ENCODE measurements at regions not wholly inside any gene's neighbourhood (a gene's known extent, or its start where the extent isn't known, plus 50 kb on each side); places are given as distances from the start of the nearest gene placed in this dataset.

DNA sequence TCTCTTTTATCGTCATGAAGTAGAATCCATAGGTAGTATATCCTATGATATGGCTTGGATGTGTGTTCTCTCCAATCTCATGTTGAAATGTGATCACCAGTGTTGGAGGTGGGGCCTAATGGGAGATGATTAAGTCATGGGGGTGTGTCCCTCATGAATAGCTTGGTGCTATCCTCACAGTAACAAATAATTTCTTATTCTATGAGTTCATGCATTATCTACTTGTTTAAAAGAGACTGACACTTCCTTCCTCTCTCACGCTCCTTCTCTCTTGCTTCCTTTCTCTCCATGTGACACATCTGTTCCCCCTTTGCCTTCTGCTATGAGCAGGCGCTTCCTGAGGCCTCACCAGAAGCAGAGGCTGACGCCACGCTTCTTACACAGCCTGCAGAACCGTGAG is 165.6 kb downstream of the MREG start:
- H3K4me1 ChIP-seq (ENCODE audit: insufficient read depth, low read length, severe bottlenecking), result no peaks in the 10 kb centered on the region
- H2AFZ ChIP-seq (ENCODE audit: low read length), result no peak overlapping the region
- no peak overlapping the region for H3K4me2 ChIP-seq (ENCODE audit: low read length)
- H3K27me3 ChIP-seq (ENCODE audit: insufficient read depth, low read length), result no peaks in the 10 kb centered on the region
- TF ChIP-seq CTCF (IDR thresholded peaks at IDR 0.05; ENCODE audit: low read length) (no peak), EZH2 (IDR thresholded peaks at IDR 0.05; ENCODE audit: borderline replicate concordance, low read length) (no peak)
- H4K20me1 ChIP-seq (ENCODE audit: insufficient read depth, low read length), result no peaks in the 10 kb centered on the region
- H3K9me3 ChIP-seq (ENCODE audit: low read length), result no peaks in the 10 kb centered on the region
- no peaks in the 10 kb centered on the region for H3K9me2 ChIP-seq (ENCODE audit: low read depth, low read length)
- H3K36me3 ChIP-seq (ENCODE audit: insufficient read depth, low read length), result no peaks in the 10 kb centered on the region
- no peaks in the 10 kb centered on the region for H3K79me2 ChIP-seq (ENCODE audit: insufficient read depth, low read length)
- H3K9ac ChIP-seq (ENCODE audit: low read length), result no peak overlapping the region
- H3F3A ChIP-seq (ENCODE audit: insufficient read depth, low read length), result no peaks in the 10 kb centered on the region
- no peak overlapping the region for H3K4me3 ChIP-seq (ENCODE audit: low read depth, low read length, poor library complexity, severe bottlenecking)
- no peak overlapping the region for H3K27ac ChIP-seq (ENCODE audit: low read depth, low read length, poor library complexity, severe bottlenecking)

- no peaks in the 10 kb centered on the region for H3K79me2 ChIP-seq (ENCODE audit: insufficient read depth, low read length)
- no peaks in the 10 kb centered on the region for H3K4me1 ChIP-seq (ENCODE audit: insufficient read depth, low read length, severe bottlenecking)
- no peaks in the 10 kb centered on the region for H3K9me3 ChIP-seq (ENCODE audit: low read length)
- H3K9me2 ChIP-seq (ENCODE audit: low read depth, low read length), result no peaks in the 10 kb centered on the region
- no peak for TF ChIP-seq EZH2 (IDR thresholded peaks at IDR 0.05; ENCODE audit: borderline replicate concordance, low read length)
- TF ChIP-seq CTCF (IDR thresholded peaks at IDR 0.05; ENCODE audit: low read length), result no peak
- no peak overlapping the region for H2AFZ ChIP-seq (ENCODE audit: low read length)
- no peak overlapping the region for H3K9ac ChIP-seq (ENCODE audit: low read length)
- H3K27ac ChIP-seq (ENCODE audit: low read depth, low read length, poor library complexity, severe bottlenecking), result no peak overlapping the region
- H4K20me1 ChIP-seq (ENCODE audit: insufficient read depth, low read length), result no peaks in the 10 kb centered on the region
- H3K4me3 ChIP-seq (ENCODE audit: low read depth, low read length, poor library complexity, severe bottlenecking), result no peak overlapping the region
- no peaks in the 10 kb centered on the region for H3F3A ChIP-seq (ENCODE audit: insufficient read depth, low read length)
- H3K36me3 ChIP-seq (ENCODE audit: insufficient read depth, low read length), result no peaks in the 10 kb centered on the region
- no peak overlapping the region for H3K4me2 ChIP-seq (ENCODE audit: low read length)
- H3K27me3 ChIP-seq (ENCODE audit: insufficient read depth, low read length), result no peaks in the 10 kb centered on the region
Measured at GRCh38 chr2:215847056-215847455, 166.3 kb downstream of the MREG start.

GRCh38 chr2:215845839-215846586 is 167.3 kb downstream of the MREG start:
- no peaks in the 10 kb centered on the region for H3K79me2 ChIP-seq (ENCODE audit: insufficient read depth, low read length)
- TF ChIP-seq EZH2 (IDR thresholded peaks at IDR 0.05; ENCODE audit: borderline replicate concordance, low read length) (no peak), CTCF (IDR thresholded peaks at IDR 0.05; ENCODE audit: low read length) (no peak)
- no peak overlapping the region for H3K4me2 ChIP-seq (ENCODE audit: low read length)

More at GRCh38 chr2:215845839-215846586, 167.3 kb downstream of the MREG start:
- Histone ChIP-seq H3K27me3 (ENCODE audit: insufficient read depth, low read length) (no peaks in the 10 kb centered on the region), H3K4me3 (ENCODE audit: low read depth, low read length, poor library complexity, severe bottlenecking) (no peak overlapping the region), H4K20me1 (ENCODE audit: insufficient read depth, low read length) (no peaks in the 10 kb centered on the region), H3K9me2 (ENCODE audit: low read depth, low read length) (no peaks in the 10 kb centered on the region), H3K36me3 (ENCODE audit: insufficient read depth, low read length) (no peaks in the 10 kb centered on the region), H3K4me1 (ENCODE audit: insufficient read depth, low read length, severe bottlenecking) (no peaks in the 10 kb centered on the region), H3F3A (ENCODE audit: insufficient read depth, low read length) (no peaks in the 10 kb centered on the region), H3K9ac (ENCODE audit: low read length) (no peak overlapping the region), H2AFZ (ENCODE audit: low read length) (no peak overlapping the region), H3K9me3 (ENCODE audit: low read length) (no peaks in the 10 kb centered on the region), H3K27ac (ENCODE audit: low read depth, low read length, poor library complexity, severe bottlenecking) (no peak overlapping the region)
